ENCODE measurements at regions not wholly inside any gene's neighbourhood (a gene's known extent, or its start where the extent isn't known, plus 50 kb on each side); places are given as distances from the start of the nearest gene placed in this dataset.

GRCh38 chr13:87827479-87827878 is 156.3 kb downstream of the SLITRK5 start:
- Histone ChIP-seq H3K9me3 (ENCODE audit: control insufficient read depth, insufficient read depth, low read length) (no peaks in the 10 kb centered on the region), H3K27me3 (ENCODE audit: control insufficient read depth, insufficient read depth, low read length) (no peaks in the 10 kb centered on the region), H3K4me3 (ENCODE audit: low read depth, low read length) (no peak overlapping the region), H3K27ac (ENCODE audit: low read depth, low read length) (no peak overlapping the region)
- CTCF ChIA-PET, result no interaction called here
- POLR2A ChIA-PET, result no interaction called here
- peak; percentile 1 for DNase-seq (ENCODE audit: low read depth, low spot score)
- no peak for TF ChIP-seq CTCF (IDR thresholded peaks at IDR 0.05; ENCODE audit: low read depth, low read length)

- H3K9me3 ChIP-seq (ENCODE audit: control insufficient read depth, insufficient read depth, low read length), result no peaks in the 10 kb centered on the region
- no peak for TF ChIP-seq CTCF (IDR thresholded peaks at IDR 0.05; ENCODE audit: low read depth, low read length)
- CTCF ChIA-PET, result no interaction called here
- no peak for DNase-seq (ENCODE audit: low read depth, low spot score)
- no peak overlapping the region for H3K4me3 ChIP-seq (ENCODE audit: low read depth, low read length)
- no peaks in the 10 kb centered on the region for H3K27me3 ChIP-seq (ENCODE audit: control insufficient read depth, insufficient read depth, low read length)
- H3K27ac ChIP-seq (ENCODE audit: low read depth, low read length), result no peak overlapping the region
- POLR2A ChIA-PET, result no interaction called here
Measured at GRCh38 chr13:87837522-87837921, 166.4 kb downstream of the SLITRK5 start.

- Histone ChIP-seq H3K27me3 (ENCODE audit: control insufficient read depth, insufficient read depth, low read length) (no peaks in the 10 kb centered on the region), H3K27ac (ENCODE audit: low read depth, low read length) (no peak overlapping the region), H3K9me3 (ENCODE audit: control insufficient read depth, insufficient read depth, low read length) (no peaks in the 10 kb centered on the region), H3K4me3 (ENCODE audit: low read depth, low read length) (no peak overlapping the region)
- CTCF ChIA-PET, result no interaction called here
- TF ChIP-seq CTCF (IDR thresholded peaks at IDR 0.05; ENCODE audit: low read depth, low read length), result no peak
- POLR2A ChIA-PET, result no interaction called here
- DNase-seq (ENCODE audit: low read depth, low spot score), result no peak
Measured at GRCh38 chr13:87837946-87838345, 166.8 kb downstream of the SLITRK5 start.

- POLR2A ChIA-PET, result no interaction called here
- CTCF ChIA-PET, result no interaction called here
- no peak overlapping the region for H3K27ac ChIP-seq (ENCODE audit: low read depth, low read length)
- DNase-seq (ENCODE audit: low read depth, low spot score), result no peak
- no peak overlapping the region for H3K4me3 ChIP-seq (ENCODE audit: low read depth, low read length)
- no peaks in the 10 kb centered on the region for H3K27me3 ChIP-seq (ENCODE audit: control insufficient read depth, insufficient read depth, low read length)
- 0 out of 2 replicates have a peak, but pooled peaks cover 3% of the 10 kb centered on the region for H3K9me3 ChIP-seq (ENCODE audit: control insufficient read depth, insufficient read depth, low read length)
- no peak for TF ChIP-seq CTCF (IDR thresholded peaks at IDR 0.05; ENCODE audit: low read depth, low read length)
Measured at GRCh38 chr13:87851410-87851809, 180.2 kb downstream of the SLITRK5 start.

GRCh38 chr13:87855553-87855952 is 184.4 kb downstream of the SLITRK5 start:
- ChIA-PET CTCF (no interaction called here), POLR2A (no interaction called here)
- no peak for DNase-seq (ENCODE audit: low read depth, low spot score)
- Histone ChIP-seq H3K27ac (ENCODE audit: low read depth, low read length) (no peak overlapping the region), H3K27me3 (ENCODE audit: control insufficient read depth, insufficient read depth, low read length) (no peaks in the 10 kb centered on the region), H3K4me3 (ENCODE audit: low read depth, low read length) (no peak overlapping the region), H3K9me3 (ENCODE audit: control insufficient read depth, insufficient read depth, low read length) (0 out of 2 replicates have a peak, but pooled peaks cover 3% of the 10 kb centered on the region)
- no peak for TF ChIP-seq CTCF (IDR thresholded peaks at IDR 0.05; ENCODE audit: low read depth, low read length)

Data from AG04450 (cell line).